Uterus (tissue), 2 donors: ENCODE measurements at regions not wholly inside any gene's neighbourhood (a gene's known extent, or its start where the extent isn't known, plus 50 kb on each side); places are given as distances from the start of the nearest gene placed in this dataset.

ENCODE experiments used
- CTCF ChIP-seq, 4 experiments: fragments of 200-600 bp in 2 of 4; fragments of 450-650 bp in 2 of 4; sonication (generic) in 2 of 4; IDR thresholded peaks; one replicate each; pipeline ENCODE4 v1.5.1; 2016 to 2019; ENCODE audit warnings: antibody characterized with exemption in 4 of 4, mild to moderate bottlenecking in 2 of 4, moderate library complexity in 1 of 4
- POLR2A ChIP-seq, 2 donors: fragments of 450-650 bp; IDR thresholded peaks; one replicate each; pipeline ENCODE4 v1.6.1; 2016; ENCODE audit warnings: antibody characterized with exemption in 2 of 2, mild to moderate bottlenecking in 1 of 2, moderate library complexity in 1 of 2

DNA sequence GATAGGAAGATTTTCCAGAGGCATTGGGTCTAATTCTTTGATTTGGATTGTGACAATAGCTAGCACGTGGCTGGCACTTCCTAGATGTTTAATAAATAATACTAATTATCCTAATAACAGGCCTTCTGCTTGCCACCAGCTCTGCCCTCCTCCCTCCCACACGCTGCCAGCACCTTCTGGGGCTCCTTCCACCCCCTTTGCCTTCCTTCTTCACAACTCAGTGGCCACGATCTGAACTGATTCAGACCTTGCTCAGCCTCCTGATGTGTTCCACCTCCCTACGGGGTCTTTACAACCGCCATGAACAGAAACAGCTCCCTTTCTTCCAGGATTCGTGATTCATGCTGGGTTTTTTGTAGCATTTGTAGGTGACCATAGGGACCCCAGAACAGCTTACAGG, 310.3 kb upstream of the HS6ST1 start:
- TF ChIP-seq POLR2A (IDR thresholded peaks at IDR 0.05) (no peak), CTCF (IDR thresholded peaks at IDR 0.05) (no peak)
